ENCODE measurements at regions not wholly inside any gene's neighbourhood (a gene's known extent, or its start where the extent isn't known, plus 50 kb on each side); places are given as distances from the start of the nearest gene placed in this dataset.

DNA sequence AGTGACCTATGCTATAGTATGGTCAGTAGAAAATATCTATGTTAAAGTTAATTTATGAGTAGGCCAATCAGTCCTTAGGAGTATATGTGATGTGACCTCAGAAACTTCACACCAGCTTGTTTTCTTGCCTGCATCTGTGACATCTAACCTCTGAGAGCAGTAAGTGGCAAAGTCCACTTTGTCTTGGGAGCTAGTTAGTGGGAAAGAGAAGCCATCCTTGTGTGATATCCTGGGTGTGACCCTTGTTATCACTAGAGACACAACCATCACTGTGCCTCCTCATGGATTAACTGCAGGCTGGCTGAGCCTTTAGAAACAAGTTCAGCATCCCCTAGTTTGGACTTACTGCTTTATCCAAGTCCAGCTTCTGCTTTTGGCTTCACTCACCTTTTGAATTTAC is 170.6 kb upstream of the STXBP6 start:
- Histone ChIP-seq H3K27me3 (ENCODE audit: control insufficient read depth, insufficient read depth, low read length) (no peaks in the 10 kb centered on the region), H3K27ac (ENCODE audit: low read depth, low read length) (no peak overlapping the region), H3K9me3 (ENCODE audit: control insufficient read depth, insufficient read depth, low read length) (peaks cover 3% of the 10 kb centered on the region; the same call in 1 of the 2 replicates), H3K4me3 (ENCODE audit: low read depth, low read length) (no peak overlapping the region)
- ChIA-PET POLR2A (no interaction called here), CTCF (no interaction called here)
- no peak for TF ChIP-seq CTCF (IDR thresholded peaks at IDR 0.05; ENCODE audit: low read depth, low read length)
- DNase-seq (ENCODE audit: low read depth, low spot score): no peak

- H3K27ac ChIP-seq (ENCODE audit: low read depth, low read length): no peak overlapping the region
- ChIA-PET POLR2A (no interaction called here), CTCF (no interaction called here)
- H3K4me3 ChIP-seq (ENCODE audit: low read depth, low read length): no peak overlapping the region
- no peaks in the 10 kb centered on the region; the same call in none of the 2 replicates for H3K9me3 ChIP-seq (ENCODE audit: control insufficient read depth, insufficient read depth, low read length)
- H3K27me3 ChIP-seq (ENCODE audit: control insufficient read depth, insufficient read depth, low read length): no peaks in the 10 kb centered on the region
- TF ChIP-seq CTCF (IDR thresholded peaks at IDR 0.05; ENCODE audit: low read depth, low read length): no peak
- DNase-seq (ENCODE audit: low read depth, low spot score): no peak
These were observed 165.7 kb upstream of the STXBP6 start for GRCh38 chr14:25215607-25216006.

- Histone ChIP-seq H3K4me3 (ENCODE audit: low read depth, low read length) (no peak overlapping the region), H3K27me3 (ENCODE audit: control insufficient read depth, insufficient read depth, low read length) (no peaks in the 10 kb centered on the region), H3K9me3 (ENCODE audit: control insufficient read depth, insufficient read depth, low read length) (0 out of 2 replicates have a peak, but pooled peaks cover 3% of the 10 kb centered on the region), H3K27ac (ENCODE audit: low read depth, low read length) (no peak overlapping the region)
- no peak for DNase-seq (ENCODE audit: low read depth, low spot score)
- ChIA-PET POLR2A (no interaction called here), CTCF (no interaction called here)
- no peak for TF ChIP-seq CTCF (IDR thresholded peaks at IDR 0.05; ENCODE audit: low read depth, low read length)
These were observed 147.9 kb upstream of the STXBP6 start for GRCh38 chr14:25197885-25198284.

DNA sequence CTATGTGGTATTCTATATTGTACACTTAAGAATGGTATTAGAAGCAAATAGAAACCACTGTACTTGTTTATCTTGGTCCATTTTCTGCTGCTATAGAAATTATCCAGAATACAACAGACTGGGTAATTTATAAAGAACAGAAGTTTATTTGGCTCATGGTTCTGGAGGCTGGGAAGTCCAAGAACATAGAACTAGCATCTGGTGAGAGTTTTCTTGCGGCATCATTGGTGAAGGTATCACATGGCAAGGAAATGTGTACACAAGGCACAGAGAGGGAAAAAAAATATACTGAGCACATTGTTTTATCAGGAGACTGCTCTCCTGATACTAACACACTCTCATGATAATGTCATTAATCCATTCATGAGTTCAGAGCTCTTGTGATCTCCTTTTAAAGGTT is 130.3 kb upstream of the STXBP6 start:
- no peak for TF ChIP-seq CTCF (IDR thresholded peaks at IDR 0.05; ENCODE audit: low read depth, low read length)
- no peak for DNase-seq (ENCODE audit: low read depth, low spot score)
- H3K27ac ChIP-seq (ENCODE audit: low read depth, low read length): no peak overlapping the region
- H3K27me3 ChIP-seq (ENCODE audit: control insufficient read depth, insufficient read depth, low read length): no peaks in the 10 kb centered on the region
- no peak overlapping the region for H3K4me3 ChIP-seq (ENCODE audit: low read depth, low read length)
- ChIA-PET CTCF (no interaction called here), POLR2A (no interaction called here)
- peaks cover 4% of the 10 kb centered on the region; the same call in 1 of the 2 replicates for H3K9me3 ChIP-seq (ENCODE audit: control insufficient read depth, insufficient read depth, low read length)

GRCh38 chr14:25178255-25178654 is 128.3 kb upstream of the STXBP6 start:
- DNase-seq (ENCODE audit: low read depth, low spot score): no peak
- no peak for TF ChIP-seq CTCF (IDR thresholded peaks at IDR 0.05; ENCODE audit: low read depth, low read length)
- Histone ChIP-seq H3K27me3 (ENCODE audit: control insufficient read depth, insufficient read depth, low read length) (no peaks in the 10 kb centered on the region), H3K27ac (ENCODE audit: low read depth, low read length) (no peak overlapping the region), H3K9me3 (ENCODE audit: control insufficient read depth, insufficient read depth, low read length) (peaks cover 4% of the 10 kb centered on the region; the same call in 1 of the 2 replicates), H3K4me3 (ENCODE audit: low read depth, low read length) (no peak overlapping the region)
- CTCF ChIA-PET: no interaction called here
- POLR2A ChIA-PET: no interaction called here

All from AG04450 (cell line).